SK-N-MC (cell line): ENCODE measurements at regions not wholly inside any gene's neighbourhood (a gene's known extent, or its start where the extent isn't known, plus 50 kb on each side); places are given as distances from the start of the nearest gene placed in this dataset.

Source experiments
- EZH2 ChIP-seq: fragments of 200-600 bp; sonication (generic); IDR thresholded peaks from one replicate; pipeline ENCODE4 v1.6.1; 2017; ENCODE audit warnings: antibody characterized with exemption
- FOXP2 ChIP-seq: optimal IDR thresholded peaks from 2 replicates; pipeline ENCODE3; 2011; ENCODE audit warnings: mild to moderate bottlenecking, moderate library complexity; ENCODE audit not compliant: insufficient read depth; ENCODE audit errors: extremely low read length, control extremely low read depth
- POLR2AphosphoS5 ChIP-seq: IDR thresholded peaks from 2 replicates; pipeline ENCODE4 v1.6.1; 2012; ENCODE audit warnings: mild to moderate bottlenecking, low read depth, low read length, borderline replicate concordance

DNA sequence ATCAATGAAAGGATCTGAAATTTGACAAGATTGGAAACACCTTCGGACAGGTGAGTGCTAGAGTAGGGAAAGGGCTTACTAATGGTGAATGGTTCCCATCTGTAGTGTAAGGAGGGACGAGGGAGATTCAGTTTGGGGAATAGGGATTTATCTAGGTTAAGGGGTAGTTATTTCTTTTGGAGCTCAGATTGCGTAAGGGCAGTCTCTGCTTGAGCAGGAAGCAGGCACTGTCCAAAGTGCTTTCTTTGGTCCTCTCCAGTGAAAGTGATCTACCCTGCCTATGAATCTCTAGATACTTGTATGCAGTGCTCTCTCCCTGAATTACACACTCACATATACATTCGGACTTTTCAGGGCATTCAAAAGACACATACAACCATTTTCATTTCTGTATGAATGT is 272.9 kb upstream of the FIGN start:
- TF ChIP-seq POLR2AphosphoS5 (no peak), EZH2 (no peak), FOXP2 (no peak)
